Lung (tissue), 11 donors: ENCODE measurements at regions not wholly inside any gene's neighbourhood (a gene's known extent, or its start where the extent isn't known, plus 50 kb on each side); places are given as distances from the start of the nearest gene placed in this dataset.

Source experiments
- ATAC-seq: fragments of 200-7000 bp; cut with Tn5 transposase; one replicate; pipeline ENCODE4 v1.9.1; 2020; ENCODE audit warnings: moderate number of reproducible peaks; ENCODE audit not compliant: insufficient read depth, low FRiP score
- DNase-seq, 3 donors: peaks; one replicate each; pipeline ENCODE4 v3.0.0-alpha.2; 2013 to 2017
- H3K27ac ChIP-seq, 2 donors: one replicate each; pipeline ENCODE4 v1.5.1; 2013; ENCODE audit warnings: mild to moderate bottlenecking in 2 of 2, moderate library complexity in 2 of 2, control low read depth in 1 of 2, inconsistent platforms in 1 of 2, low read depth in 1 of 2, low read length in 1 of 2
- H3K27me3 ChIP-seq, 3 donors: one replicate each; pipeline ENCODE4 v1.5.1; 2013; ENCODE audit warnings: low read length in 2 of 3; ENCODE audit not compliant: control insufficient read depth in 3 of 3, insufficient read depth in 3 of 3
- H3K36me3 ChIP-seq, 4 donors: one replicate each; pipeline ENCODE4 v1.5.1; 2013; ENCODE audit warnings: low read length in 4 of 4, mild to moderate bottlenecking in 1 of 4, moderate library complexity in 1 of 4; ENCODE audit not compliant: control insufficient read depth in 4 of 4, insufficient read depth in 4 of 4
- H3K4me1 ChIP-seq, 5 donors: one replicate each; pipeline ENCODE4 v1.5.1; 2013; ENCODE audit warnings: low read length in 5 of 5, mild to moderate bottlenecking in 2 of 5, moderate library complexity in 1 of 5; ENCODE audit not compliant: control insufficient read depth in 5 of 5, insufficient read depth in 5 of 5
- H3K4me3 ChIP-seq: one replicate; pipeline ENCODE4 v1.5.1; 2013; ENCODE audit warnings: mild to moderate bottlenecking, control low read depth, moderate library complexity
- H3K9ac ChIP-seq, 2 donors: one replicate each; pipeline ENCODE4 v1.5.1; 2013; ENCODE audit warnings: low read length in 2 of 2, control low read depth in 1 of 2; ENCODE audit not compliant: insufficient read depth in 1 of 2
- H3K9me3 ChIP-seq, 4 donors: one replicate each; pipeline ENCODE4 v1.5.1; 2013; ENCODE audit warnings: low read length in 3 of 4, mild to moderate bottlenecking in 1 of 4, moderate library complexity in 1 of 4; ENCODE audit not compliant: control insufficient read depth in 4 of 4, insufficient read depth in 3 of 4
- CTCF ChIP-seq: IDR thresholded peaks from 2 replicates; pipeline ENCODE4 v1.5.1; 2012; ENCODE audit warnings: mild to moderate bottlenecking; ENCODE audit errors: control extremely low read depth, extremely low read depth
- WGBS, 2 donors: extraction: QIAGEN DNeasy Blood & Tissue Kit; methylation state at CpG; one replicate each; pipeline ENCODE4 v1.1.7; 2013; 5-methylcytosine and 5-hydroxymethylcytosine counted together
- donor health status: control.
- donor health status: control.
- donor health status: Bipolar disorder and iron deficiency.
- donor health status: healthy.
- donor health status: DM: yes; HTN: yes; CAD: no.

- Histone ChIP-seq H3K27me3 (no peaks in the 10 kb centered on the region), H3K4me3 (no peak overlapping the region), H3K36me3 (no peaks in the 10 kb centered on the region), H3K27ac (no peak overlapping the region), H3K4me1 (peaks cover 0 to 6% (median 0%) of the 10 kb centered on the region in 5 donors), H3K9me3 (no peaks in the 10 kb centered on the region), H3K9ac (no peak overlapping the region)
- DNase-seq (no peak), ATAC-seq (no peak)
- TF ChIP-seq CTCF, result no peak
- WGBS, 2 donors, result 70 to 71% methylated on average over 4 of the region's 4 CpGs
These were observed 97.8 kb downstream of the TNFAIP3 start for GRCh38 chr6:137964876-137965275.

- DNase-seq (no peak), ATAC-seq (peak; percentile 19)
- peak overlapping the region in 1 of 2 donors; percentile 79 for H3K27ac ChIP-seq
- H3K4me3 ChIP-seq, result no peak overlapping the region
- no peaks in the 10 kb centered on the region for H3K27me3 ChIP-seq
- no peaks in the 10 kb centered on the region for H3K36me3 ChIP-seq
- TF ChIP-seq CTCF, result no peak
- WGBS, 2 donors, result 42 to 68% methylated on average over 5 of the region's 5 CpGs
- H3K9ac ChIP-seq, result no peak overlapping the region
- no peaks in the 10 kb centered on the region for H3K9me3 ChIP-seq
- H3K4me1 ChIP-seq, result peaks cover 0 to 6% (median 0%) of the 10 kb centered on the region in 5 donors
These were observed 100.8 kb downstream of the TNFAIP3 start for GRCh38 chr6:137967689-137968454.

- H3K4me1 ChIP-seq, result peaks cover 0 to 6% (median 0%) of the 10 kb centered on the region in 5 donors
- no peak for TF ChIP-seq CTCF
- H3K36me3 ChIP-seq, result no peaks in the 10 kb centered on the region
- WGBS, 2 donors, result 61 to 77% methylated on average over 5 of the region's 5 CpGs
- no peaks in the 10 kb centered on the region for H3K9me3 ChIP-seq
- no peaks in the 10 kb centered on the region for H3K27me3 ChIP-seq
- no peak overlapping the region for H3K27ac ChIP-seq
- H3K9ac ChIP-seq, result no peak overlapping the region
- ATAC-seq (no peak), DNase-seq (no peak)
- no peak overlapping the region for H3K4me3 ChIP-seq
These were observed 101.4 kb downstream of the TNFAIP3 start for GRCh38 chr6:137968455-137968804.

- DNase-seq (no peak), ATAC-seq (no peak)
- 16 to 28% methylated on average over 1 of the region's 1 CpG for WGBS, 2 donors
- Histone ChIP-seq H3K27me3 (no peaks in the 10 kb centered on the region), H3K9ac (no peak overlapping the region), H3K9me3 (no peaks in the 10 kb centered on the region), H3K4me1 (peaks cover 0 to 6% (median 0%) of the 10 kb centered on the region in 5 donors), H3K4me3 (no peak overlapping the region), H3K27ac (no peak overlapping the region), H3K36me3 (no peaks in the 10 kb centered on the region)
- no peak for TF ChIP-seq CTCF
These were observed 101.8 kb downstream of the TNFAIP3 start for GRCh38 chr6:137968901-137969300.
